Ishikawa (cell line): ENCODE measurements at regions not wholly inside any gene's neighbourhood (a gene's known extent, or its start where the extent isn't known, plus 50 kb on each side); places are given as distances from the start of the nearest gene placed in this dataset.

Experiments used
- CEBPB ChIP-seq: IDR thresholded peaks from 2 replicates; pipeline ENCODE4 v1.6.1; 2012
- CREB1 ChIP-seq: IDR thresholded peaks from 2 replicates; pipeline ENCODE4 v1.6.1; 2012; ENCODE audit warnings: low read depth
- EGR1 ChIP-seq: IDR thresholded peaks from 2 replicates; pipeline ENCODE4 v1.6.1; 2012
- EP300 ChIP-seq: IDR thresholded peaks from 2 replicates; pipeline ENCODE4 v1.6.1; 2012; ENCODE audit warnings: borderline replicate concordance
- FOXM1 ChIP-seq: IDR thresholded peaks from 2 replicates; pipeline ENCODE4 v1.6.1; 2012; ENCODE audit warnings: low read depth, borderline replicate concordance
- MAX ChIP-seq: IDR thresholded peaks from 2 replicates; pipeline ENCODE4 v1.6.1; 2012
- NFIC ChIP-seq: IDR thresholded peaks from 2 replicates; pipeline ENCODE4 v1.6.1; 2012
- RAD21 ChIP-seq: IDR thresholded peaks from 2 replicates; pipeline ENCODE4 v1.6.1; 2012; ENCODE audit warnings: low read depth
- REST ChIP-seq: IDR thresholded peaks from 2 replicates; pipeline ENCODE4 v1.6.1; 2012; ENCODE audit warnings: low read depth, mild to moderate bottlenecking
- TAF1 ChIP-seq: IDR thresholded peaks from 2 replicates; pipeline ENCODE4 v1.6.1; 2012; ENCODE audit warnings: low read depth, mild to moderate bottlenecking
- TCF12 ChIP-seq: IDR thresholded peaks from 2 replicates; pipeline ENCODE4 v1.6.1; 2012; ENCODE audit warnings: low read depth
- TEAD4 ChIP-seq: IDR thresholded peaks from 2 replicates; pipeline ENCODE4 v1.6.1; 2012
- USF1 ChIP-seq: IDR thresholded peaks from 2 replicates; pipeline ENCODE4 v1.6.1; 2012
- YY1 ChIP-seq: IDR thresholded peaks from 2 replicates; pipeline ENCODE4 v1.6.1; 2012; ENCODE audit warnings: low read depth
- ZBTB7A ChIP-seq: IDR thresholded peaks from 2 replicates; pipeline ENCODE4 v1.6.1; 2012; ENCODE audit warnings: low read depth

- TF ChIP-seq TCF12: no peak
- no peak for TF ChIP-seq MAX
- TF ChIP-seq NFIC: no peak
- no peak for TF ChIP-seq CREB1
- no peak for TF ChIP-seq CEBPB
Measured at GRCh38 chr15:31482122-31482922, 155.7 kb downstream of the KLF13 start.

GRCh38 chr15:31483053-31483985, 156.7 kb downstream of the KLF13 start:
- TF ChIP-seq CEBPB: no peak
- no peak for TF ChIP-seq EP300
- no peak for TF ChIP-seq TCF12
- TF ChIP-seq YY1: no peak
- TF ChIP-seq MAX: no peak
- TF ChIP-seq NFIC: no peak
- no peak for TF ChIP-seq RAD21
- TF ChIP-seq EGR1: no peak
- no peak for TF ChIP-seq FOXM1
- TF ChIP-seq USF1: no peak
- no peak for TF ChIP-seq REST
- TF ChIP-seq TAF1: no peak
- TF ChIP-seq ZBTB7A: no peak
- TF ChIP-seq CREB1: no peak
- TF ChIP-seq TEAD4: no peak

GRCh38 chr15:31483986-31484951, 157.6 kb downstream of the KLF13 start:
- TF ChIP-seq MAX (no peak), TAF1 (no peak), TEAD4 (no peak), TCF12 (no peak), ZBTB7A (no peak)

- TF ChIP-seq USF1 (no peak), YY1 (no peak), CEBPB (no peak), REST (no peak), ZBTB7A (no peak), EP300 (no peak), RAD21 (no peak), TAF1 (no peak), FOXM1 (no peak), TCF12 (no peak), EGR1 (no peak), TEAD4 (no peak), MAX (no peak), CREB1 (no peak)
Measured at GRCh38 chr15:31484986-31485385, 158.4 kb downstream of the KLF13 start.
